ENCODE measurements at regions not wholly inside any gene's neighbourhood (a gene's known extent, or its start where the extent isn't known, plus 50 kb on each side); places are given as distances from the start of the nearest gene placed in this dataset.

DNA sequence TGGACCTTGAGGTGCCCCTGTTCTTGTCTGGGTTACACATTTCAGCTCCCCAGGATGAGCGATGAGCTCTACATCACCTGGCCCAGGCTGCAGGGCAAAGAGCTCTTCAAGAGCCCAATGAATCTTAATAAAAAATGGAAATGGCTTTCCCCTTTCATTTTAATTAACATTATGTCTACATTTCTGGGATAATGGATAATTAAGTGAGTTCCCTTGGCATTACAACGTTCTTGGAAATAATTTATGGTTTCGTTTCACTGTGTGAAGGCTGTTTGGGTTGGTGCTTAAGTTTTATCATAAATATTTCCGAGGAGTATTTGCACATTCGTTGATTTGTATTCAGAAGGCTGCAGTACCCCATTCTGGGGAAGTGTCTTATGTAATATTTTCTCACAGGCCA is 678.3 kb upstream of the EEF2KMT start:
- intact Hi-C loops (cut with micrococcal nuclease; ENCODE audit: unreplicated experiment), result no loop called here
- H3K9me3 Mint-ChIP-seq (ENCODE audit: low read depth, unreplicated experiment), result peaks cover 6% of the 10 kb centered on the region
- no peak overlapping the region for H3K4me3 Mint-ChIP-seq (ENCODE audit: low read depth, unreplicated experiment)
- H3K27me3 Mint-ChIP-seq (ENCODE audit: unreplicated experiment), result no peaks in the 10 kb centered on the region
- no peak for DNase-seq
- CTCF ChIA-PET, result no interaction called here
- no TSS peak for BruUV-seq (replicated peaks)
- H3K27ac Mint-ChIP-seq (ENCODE audit: unreplicated experiment), result no peak overlapping the region
- H3K36me3 Mint-ChIP-seq (ENCODE audit: insufficient read depth, unreplicated experiment), result no peaks in the 10 kb centered on the region
- TF ChIP-seq CTCF (IDR thresholded peaks at IDR 0.05; ENCODE audit: unreplicated experiment), result no peak
- peaks cover 13% of the 10 kb centered on the region for H3K4me1 Mint-ChIP-seq (ENCODE audit: low read depth, unreplicated experiment)

DNA sequence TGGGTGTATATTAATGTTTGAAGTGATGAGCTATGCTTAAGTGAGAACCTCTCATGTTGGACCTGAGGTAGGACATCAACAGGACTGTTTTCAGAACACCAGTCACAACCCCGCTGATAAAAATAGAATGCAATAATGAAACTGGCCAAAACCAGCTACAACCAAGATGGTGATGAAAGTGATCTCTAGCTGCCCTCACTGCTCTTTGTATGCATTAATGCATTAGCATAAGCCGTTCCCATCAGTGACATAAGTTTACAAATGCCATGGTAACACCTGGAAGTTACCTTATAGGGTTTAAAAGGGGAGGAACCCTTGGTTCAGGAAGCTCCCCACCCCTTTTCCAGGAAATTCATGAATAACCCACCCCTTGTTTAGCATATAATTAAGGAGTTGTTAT is 672.5 kb upstream of the EEF2KMT start:
- intact Hi-C loops (cut with micrococcal nuclease; ENCODE audit: unreplicated experiment), result no loop called here
- BruUV-seq (replicated peaks), result no TSS peak
- peaks cover 11% of the 10 kb centered on the region for H3K9me3 Mint-ChIP-seq (ENCODE audit: low read depth, unreplicated experiment)
- no peak overlapping the region for H3K27ac Mint-ChIP-seq (ENCODE audit: unreplicated experiment)
- no peaks in the 10 kb centered on the region for H3K36me3 Mint-ChIP-seq (ENCODE audit: insufficient read depth, unreplicated experiment)
- H3K27me3 Mint-ChIP-seq (ENCODE audit: unreplicated experiment), result no peaks in the 10 kb centered on the region
- DNase-seq, result no peak
- no peak for TF ChIP-seq CTCF (IDR thresholded peaks at IDR 0.05; ENCODE audit: unreplicated experiment)
- peaks cover 19% of the 10 kb centered on the region for H3K4me1 Mint-ChIP-seq (ENCODE audit: low read depth, unreplicated experiment)
- no peak overlapping the region for H3K4me3 Mint-ChIP-seq (ENCODE audit: low read depth, unreplicated experiment)
- CTCF ChIA-PET, result interaction anchor here (0.6 kb wide), 1 partner anchor 835 kb away, joined by 3 read pairs; no protein-coding TSS in a partner anchor

GRCh38 chr16:5769513-5769912 is 671.9 kb upstream of the EEF2KMT start:
- CTCF ChIA-PET, result interaction anchor here (0.8 kb wide), 1 partner anchor 12 kb away, joined by 6 read pairs; no protein-coding TSS in a partner anchor
- Mint-ChIP-seq H3K27ac (ENCODE audit: unreplicated experiment) (no peak overlapping the region), H3K27me3 (ENCODE audit: unreplicated experiment) (no peaks in the 10 kb centered on the region), H3K36me3 (ENCODE audit: insufficient read depth, unreplicated experiment) (no peaks in the 10 kb centered on the region), H3K9me3 (ENCODE audit: low read depth, unreplicated experiment) (peaks cover 11% of the 10 kb centered on the region), H3K4me1 (ENCODE audit: low read depth, unreplicated experiment) (peaks cover 19% of the 10 kb centered on the region), H3K4me3 (ENCODE audit: low read depth, unreplicated experiment) (no peak overlapping the region)
- BruUV-seq (replicated peaks), result no TSS peak
- DNase-seq, result no peak
- TF ChIP-seq CTCF (IDR thresholded peaks at IDR 0.05; ENCODE audit: unreplicated experiment), result no peak
- intact Hi-C loops (cut with micrococcal nuclease; ENCODE audit: unreplicated experiment), result no loop called here

DNA sequence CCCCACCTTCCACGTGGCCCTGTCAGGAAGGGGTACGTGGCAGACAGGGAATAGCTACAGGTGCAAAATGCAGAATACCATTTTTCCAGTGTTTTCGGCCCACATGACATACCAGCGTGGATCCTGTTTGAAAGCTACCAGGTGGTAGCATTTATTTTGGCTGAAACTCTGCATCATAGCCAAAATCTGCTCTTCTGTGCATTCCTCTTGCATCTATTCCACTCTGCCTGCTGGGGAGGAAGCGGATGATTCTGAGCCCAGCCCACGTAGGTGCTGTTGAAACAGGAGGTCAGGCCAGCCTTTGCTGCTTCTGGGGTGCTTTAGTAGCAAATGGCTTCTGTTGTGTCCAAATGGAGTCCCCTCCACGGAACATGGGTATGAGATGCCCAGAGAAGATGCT is 670.9 kb upstream of the EEF2KMT start:
- Mint-ChIP-seq H3K36me3 (ENCODE audit: insufficient read depth, unreplicated experiment) (no peaks in the 10 kb centered on the region), H3K27ac (ENCODE audit: unreplicated experiment) (no peak overlapping the region), H3K4me3 (ENCODE audit: low read depth, unreplicated experiment) (no peak overlapping the region), H3K9me3 (ENCODE audit: low read depth, unreplicated experiment) (peaks cover 11% of the 10 kb centered on the region), H3K4me1 (ENCODE audit: low read depth, unreplicated experiment) (peaks cover 19% of the 10 kb centered on the region), H3K27me3 (ENCODE audit: unreplicated experiment) (no peaks in the 10 kb centered on the region)
- no peak for TF ChIP-seq CTCF (IDR thresholded peaks at IDR 0.05; ENCODE audit: unreplicated experiment)
- intact Hi-C loops (cut with micrococcal nuclease; ENCODE audit: unreplicated experiment), result no loop called here
- CTCF ChIA-PET, result interaction anchor here (0.8 kb wide), 1 partner anchor 11 kb away, joined by 6 read pairs; no protein-coding TSS in a partner anchor
- no peak for DNase-seq
- BruUV-seq (replicated peaks), result no TSS peak

All from Calu3 (cell line).